Endothelial cell of umbilical vein (primary cell): ENCODE measurements at regions not wholly inside any gene's neighbourhood (a gene's known extent, or its start where the extent isn't known, plus 50 kb on each side); places are given as distances from the start of the nearest gene placed in this dataset.

Experiments
- BruUV-seq: library from RNA; stranded (reverse); fragments of 400-500 nt; replicated peaks from 2 replicates; lab custom pipeline; 2021; lab: Mats Ljungman, UMichigan
- CTCF ChIA-PET: fragments of 300-600, 350-600 bp; sonication (Branson Sonifier 250); formaldehyde crosslinking; loops from one replicate; lab custom pipeline; 2021; ENCODE audit warnings: antibody characterized with exemption, inconsistent platforms; lab: Charles Lee
- POLR2A ChIA-PET: fragments of 300-600, 350-600 bp; sonication (Branson Sonifier 250); formaldehyde crosslinking; loops from one replicate; lab custom pipeline; 2021; ENCODE audit warnings: antibody characterized with exemption, inconsistent platforms; lab: Charles Lee
- DNase-seq: peaks from one replicate; pipeline ENCODE4 v3.0.0-alpha.2; 2011; ENCODE audit warnings: low read depth, low spot score
- FAIRE-seq: peaks from 2 replicates; lab custom pipeline; 2011; peaks lifted over from hg19 to GRCh38; lab: Jason Lieb, UNC
- H2AFZ ChIP-seq: 2 replicates; pipeline ENCODE4 v1.6.0; 2012; ENCODE audit warnings: low read depth, low read length, control low read depth, inconsistent platforms
- H3K27ac ChIP-seq: 2 replicates; pipeline ENCODE4 v1.5.1; 2011; ENCODE audit warnings: low read depth, mild to moderate bottlenecking, control low read depth, low read length, moderate library complexity; ENCODE audit not compliant: insufficient read depth
- H3K27me3 ChIP-seq, 2 experiments: 2 replicates each; pipeline versions ENCODE4 v1.6.0 to v1.6.1; 2011; ENCODE audit warnings: low read length in 2 of 2, mixed read lengths in 1 of 2; ENCODE audit not compliant: control insufficient read depth in 2 of 2, insufficient read depth in 2 of 2
- H3K36me3 ChIP-seq, 2 experiments: 2 replicates in 1 of 2; 3 replicates in 1 of 2; pipeline ENCODE4 v1.5.1; 2011; ENCODE audit warnings: low read length in 2 of 2, mild to moderate bottlenecking in 1 of 2, moderate library complexity in 1 of 2; ENCODE audit not compliant: control insufficient read depth in 2 of 2, insufficient read depth in 2 of 2; ENCODE audit errors: extremely low read depth in 1 of 2
- H3K4me1 ChIP-seq: 3 replicates; pipeline ENCODE4 v1.5.1; 2011; ENCODE audit warnings: mild to moderate bottlenecking, low read length; ENCODE audit not compliant: control insufficient read depth, insufficient read depth; ENCODE audit errors: extremely low read depth
- H3K4me2 ChIP-seq: 2 replicates; pipeline ENCODE4 v1.6.1; 2011; ENCODE audit warnings: low read length, control low read depth, mixed read lengths; ENCODE audit not compliant: insufficient read depth
- H3K4me3 ChIP-seq, 3 experiments: fragments of 200-600 bp in 1 of 3; sonication (generic), shearing (Covaris generic) in 1 of 3; replicated peaks in 1 of 3; 2 replicates each; pipeline ENCODE4 v1.5.1; 2011 to 2016; ENCODE audit warnings: control low read depth in 3 of 3, low read length in 3 of 3, mild to moderate bottlenecking in 2 of 3, inconsistent platforms in 1 of 3, low read depth in 1 of 3, moderate library complexity in 1 of 3; ENCODE audit not compliant: insufficient read depth in 1 of 3
- H3K79me2 ChIP-seq: 2 replicates; pipeline ENCODE4 v1.6.0; 2012; ENCODE audit warnings: low read length, inconsistent platforms; ENCODE audit not compliant: control insufficient read depth, insufficient read depth
- H3K9ac ChIP-seq: replicated peaks from 2 replicates; pipeline ENCODE3; 2011; ENCODE audit warnings: low read length, control low read depth; ENCODE audit not compliant: insufficient read depth; ENCODE audit errors: extremely low read depth
- H3K9me1 ChIP-seq: replicated peaks from 3 replicates; pipeline ENCODE4 v1.6.0; 2011; ENCODE audit warnings: mild to moderate bottlenecking, low read length; ENCODE audit not compliant: control insufficient read depth, insufficient read depth; ENCODE audit errors: extremely low read depth
- H3K9me3 ChIP-seq: replicated peaks from 2 replicates; pipeline ENCODE4 v1.5.1; 2012; ENCODE audit warnings: low read length, inconsistent platforms; ENCODE audit not compliant: control insufficient read depth, insufficient read depth
- H4K20me1 ChIP-seq: replicated peaks from 2 replicates; pipeline ENCODE3; 2011; ENCODE audit warnings: mild to moderate bottlenecking, low read length; ENCODE audit not compliant: control insufficient read depth, insufficient read depth; ENCODE audit errors: extremely low read depth
- EZH2 ChIP-seq: IDR thresholded peaks from 2 replicates; pipeline ENCODE4 v1.6.1; 2012; ENCODE audit warnings: borderline replicate concordance, low read depth, mild to moderate bottlenecking, moderate library complexity, low read length, inconsistent platforms; ENCODE audit not compliant: severe bottlenecking
- FOS ChIP-seq: IDR thresholded peaks from 2 replicates; pipeline ENCODE4 v1.6.1; 2011; ENCODE audit warnings: mild to moderate bottlenecking, low read length, moderate library complexity, borderline replicate concordance; ENCODE audit not compliant: insufficient read depth
- GATA2 ChIP-seq: IDR thresholded peaks from 2 replicates; pipeline ENCODE4 v1.7.0; 2011; ENCODE audit warnings: low read depth, mild to moderate bottlenecking, moderate library complexity, mixed read lengths, low read length; ENCODE audit not compliant: insufficient read length, insufficient read depth
- JUN ChIP-seq: IDR thresholded peaks from 2 replicates; pipeline ENCODE4 v1.6.1; 2011; ENCODE audit warnings: borderline replicate concordance, low read depth; ENCODE audit not compliant: insufficient read length, insufficient read depth
- MYC ChIP-seq: IDR thresholded peaks from one replicate; pipeline ENCODE4 v1.6.1; 2011; ENCODE audit warnings: mild to moderate bottlenecking, low read depth, low read length
- POLR2A ChIP-seq: IDR thresholded peaks from 2 replicates; pipeline ENCODE4 v1.6.1; 2012; ENCODE audit warnings: low read depth, mild to moderate bottlenecking, control low read depth, low read length
- POLR2AphosphoS5 ChIP-seq: IDR thresholded peaks from 2 replicates; pipeline ENCODE4 v1.6.1; 2012; ENCODE audit warnings: low read depth, mild to moderate bottlenecking, control low read depth, low read length, moderate library complexity; ENCODE audit not compliant: insufficient read depth
- dilution Hi-C: fragments of 300-500 bp; cut with MboI; formaldehyde crosslinking; loops from one replicate; pipeline ENCODE4 v1.15.0; 2019; ENCODE audit warnings: low sequenced_read_pairs; ENCODE audit not compliant: extremely low pct_ligation_motif_present
- intact Hi-C: fragments of 100-400 bp; cut with micrococcal nuclease; formaldehyde crosslinking; loops from one replicate; pipeline ENCODE4 v1.10.0; 2022
- TF ChIP-seq, protein P1 (sequence below): IDR thresholded peaks from 2 replicates; pipeline ENCODE4 v1.6.1; 2011; ENCODE audit not compliant: insufficient read depth, insufficient read length

GRCh38 chr15:79230766-79231165 is 51.8 kb upstream of the ANKRD34C start:
- TF ChIP-seq EZH2, result no peak
- TF ChIP-seq JUN, result no peak
- no peak for TF ChIP-seq POLR2A
- no peak for TF ChIP-seq POLR2AphosphoS5
- TF ChIP-seq FOS, result no peak
- no peak overlapping the region for H3K9ac ChIP-seq
- no peak overlapping the region for H3K4me2 ChIP-seq
- no TSS peak for BruUV-seq
- no peak overlapping the region for H2AFZ ChIP-seq
- no peak overlapping the region for H3K27ac ChIP-seq
- no peaks in the 10 kb centered on the region for H3K27me3 ChIP-seq
- ChIA-PET CTCF (no interaction called here), POLR2A (no interaction called here)
- no peaks in the 10 kb centered on the region for H3K36me3 ChIP-seq
- no peaks in the 10 kb centered on the region for H3K79me2 ChIP-seq
- H3K9me3 ChIP-seq, result no peaks in the 10 kb centered on the region
- FAIRE-seq, result no peak
- no peaks in the 10 kb centered on the region for H3K9me1 ChIP-seq
- H4K20me1 ChIP-seq, result no peaks in the 10 kb centered on the region
- no peaks in the 10 kb centered on the region for H3K4me1 ChIP-seq
- DNase-seq, result no peak
- H3K4me3 ChIP-seq, result no peak overlapping the region
- dilution Hi-C loops, result no loop called here
- intact Hi-C loops, result no loop called here

DNA sequence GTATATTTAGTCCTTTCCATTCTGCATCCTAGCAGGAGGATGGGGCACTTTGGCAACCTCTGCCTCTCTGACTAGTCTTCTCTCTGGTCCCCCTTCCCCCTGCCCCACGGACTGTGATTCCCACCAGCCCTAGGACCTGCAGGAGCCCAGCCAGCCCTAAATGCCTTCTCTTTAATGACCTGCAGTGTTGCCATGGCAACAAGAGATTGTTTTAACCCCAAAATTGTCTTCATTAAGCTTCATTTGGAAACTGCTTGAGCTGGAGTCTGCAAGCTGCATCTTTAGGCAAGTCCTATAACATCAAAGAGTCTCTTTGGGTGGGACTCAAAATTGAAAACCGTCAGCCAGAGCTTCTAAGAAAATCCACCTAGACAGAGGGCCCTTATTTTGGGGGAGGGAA is 59.7 kb upstream of the ANKRD34C start:
- Histone ChIP-seq H3K79me2 (no peaks in the 10 kb centered on the region), H3K4me3 (no peak overlapping the region), H2AFZ (no peak overlapping the region), H3K9ac (no peak overlapping the region), H4K20me1 (no peaks in the 10 kb centered on the region), H3K36me3 (no peaks in the 10 kb centered on the region), H3K4me1 (no peaks in the 10 kb centered on the region), H3K27me3 (no peaks in the 10 kb centered on the region), H3K4me2 (no peak overlapping the region), H3K27ac (no peak overlapping the region), H3K9me1 (no peaks in the 10 kb centered on the region), H3K9me3 (no peaks in the 10 kb centered on the region)
- DNase-seq (no peak), FAIRE-seq (no peak)
- TF ChIP-seq MYC, result no peak
- TF ChIP-seq, protein P1, sequence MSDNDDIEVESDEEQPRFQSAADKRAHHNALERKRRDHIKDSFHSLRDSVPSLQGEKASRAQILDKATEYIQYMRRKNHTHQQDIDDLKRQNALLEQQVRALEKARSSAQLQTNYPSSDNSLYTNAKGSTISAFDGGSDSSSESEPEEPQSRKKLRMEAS, result no peak
- TF ChIP-seq EZH2, result no peak
- TF ChIP-seq GATA2, result no peak
- TF ChIP-seq JUN, result no peak
- no peak for TF ChIP-seq FOS
- TF ChIP-seq POLR2A, result no peak
- TF ChIP-seq POLR2AphosphoS5, result no peak
- ChIA-PET CTCF (no interaction called here), POLR2A (no interaction called here)
- intact Hi-C loops (no loop called here), dilution Hi-C loops (no loop called here)
- no TSS peak for BruUV-seq
